ENCODE measurements at regions not wholly inside any gene's neighbourhood (a gene's known extent, or its start where the extent isn't known, plus 50 kb on each side); places are given as distances from the start of the nearest gene placed in this dataset.

- H3K4me1 ChIP-seq (ENCODE audit: insufficient read depth, low read length): peaks cover 73% of the 10 kb centered on the region
- ChIA-PET POLR2A (ENCODE audit: unreplicated experiment) (interaction anchor here (1.2 kb wide), 1 partner anchor 69 kb away, joined by 5 read pairs; no protein-coding TSS in a partner anchor), CTCF (interaction anchor here (1.6 kb wide), 1 partner anchor 162 kb away, joined by 4 read pairs; no protein-coding TSS in a partner anchor)
- H3K79me2 ChIP-seq (ENCODE audit: low read length): no peaks in the 10 kb centered on the region
- TSS peak; percentile 38 for BruUV-seq (replicated peaks)
- no peak overlapping the region for H2AFZ ChIP-seq (ENCODE audit: low read length)
- H3K4me3 ChIP-seq (ENCODE audit: low read length): no peak overlapping the region
- no peaks in the 10 kb centered on the region for H4K20me1 ChIP-seq (ENCODE audit: low read length)
- H3K36me3 ChIP-seq (ENCODE audit: low read depth, low read length): no peaks in the 10 kb centered on the region
- DNase-seq (peak; percentile 89), ATAC-seq (peak; percentile 82)
- peaks cover 3% of the 10 kb centered on the region for H3F3A ChIP-seq (ENCODE audit: low read length, unreplicated experiment)
- TF ChIP-seq CTCF (conservative IDR thresholded peaks at IDR 0.05; ENCODE audit: low read depth, low read length) (peak; percentile 52), EZH2 (IDR thresholded peaks at IDR 0.05; ENCODE audit: low read length, unreplicated experiment) (no peak), EZH2phosphoT487 (IDR thresholded peaks at IDR 0.05; ENCODE audit: borderline replicate concordance, low read length) (no peak)
- intact Hi-C loops (cut with micrococcal nuclease): loop anchor here (5.0 kb wide), 1 partner anchor 447 kb away; no protein-coding TSS in a partner anchor
- peak overlapping the region; percentile 97 for H3K9ac ChIP-seq (ENCODE audit: low read length)
- H3K27me3 ChIP-seq (ENCODE audit: low read length): no peaks in the 10 kb centered on the region
- no peaks in the 10 kb centered on the region for H3K9me2 ChIP-seq (replicated peaks; ENCODE audit: low read length)
- H3K4me2 ChIP-seq (ENCODE audit: low read length): peak overlapping the region; percentile 15; the same call in 1 of the 2 replicates
- peak overlapping the region; percentile 100 for H3K27ac ChIP-seq (ENCODE audit: low read length)
- H3K9me3 ChIP-seq (ENCODE audit: low read length): no peaks in the 10 kb centered on the region
These were observed 55.5 kb upstream of the FST start for GRCh38 chr5:53424686-53425615.

- DNase-seq (peak; percentile 46), ATAC-seq (no peak)
- Histone ChIP-seq H3K4me3 (ENCODE audit: low read length) (no peak overlapping the region), H3K36me3 (ENCODE audit: low read depth, low read length) (no peaks in the 10 kb centered on the region), H3K9me3 (ENCODE audit: low read length) (no peaks in the 10 kb centered on the region), H3K4me2 (ENCODE audit: low read length) (no peak overlapping the region), H3K4me1 (ENCODE audit: insufficient read depth, low read length) (peaks cover 73% of the 10 kb centered on the region), H3F3A (ENCODE audit: low read length, unreplicated experiment) (no peaks in the 10 kb centered on the region), H3K27ac (ENCODE audit: low read length) (peak overlapping the region; percentile 100), H3K79me2 (ENCODE audit: low read length) (no peaks in the 10 kb centered on the region), H4K20me1 (ENCODE audit: low read length) (no peaks in the 10 kb centered on the region), H3K9me2 (replicated peaks; ENCODE audit: low read length) (no peaks in the 10 kb centered on the region), H3K27me3 (ENCODE audit: low read length) (no peaks in the 10 kb centered on the region), H3K9ac (ENCODE audit: low read length) (peak overlapping the region; percentile 97), H2AFZ (ENCODE audit: low read length) (no peak overlapping the region)
- TF ChIP-seq CTCF (conservative IDR thresholded peaks at IDR 0.05; ENCODE audit: low read depth, low read length) (peak; percentile 53), EZH2phosphoT487 (IDR thresholded peaks at IDR 0.05; ENCODE audit: borderline replicate concordance, low read length) (no peak)
- POLR2A ChIA-PET (ENCODE audit: unreplicated experiment): no interaction called here
- no TSS peak for BruUV-seq (replicated peaks)
- CTCF ChIA-PET: interaction anchor here (1.6 kb wide), 1 partner anchor 163 kb away, joined by 4 read pairs; no protein-coding TSS in a partner anchor
- intact Hi-C loops (cut with micrococcal nuclease): loop anchor here (5.0 kb wide), 1 partner anchor 446 kb away; no protein-coding TSS in a partner anchor
These were observed 54.5 kb upstream of the FST start for GRCh38 chr5:53425687-53426511.

All from PC-3 (cell line).